CD14-positive monocyte (primary cell): ENCODE measurements at regions not wholly inside any gene's neighbourhood (a gene's known extent, or its start where the extent isn't known, plus 50 kb on each side); places are given as distances from the start of the nearest gene placed in this dataset.

ENCODE experiments used
- DNase-seq, 3 donors: peaks; one replicate each; pipeline ENCODE4 v3.0.0-alpha.2; 2011 to 2022
- H2AFZ ChIP-seq: 2 replicates; pipeline ENCODE4 v1.6.0; 2012; ENCODE audit warnings: mild to moderate bottlenecking, low read depth, low read length, inconsistent platforms; ENCODE audit not compliant: insufficient read depth, poor library complexity, severe bottlenecking
- H3K27ac ChIP-seq, 2 donors: 1 replicate in 1 of 2; 2 replicates in 1 of 2; pipeline ENCODE4 v1.5.1; 2012 to 2013; ENCODE audit warnings: low read length in 2 of 2, control low read depth in 1 of 2, inconsistent platforms in 1 of 2, low read depth in 1 of 2, mild to moderate bottlenecking in 1 of 2
- H3K27me3 ChIP-seq, 2 donors: one replicate each; pipeline versions ENCODE4 v1.6.0 to v1.6.1; 2011 to 2013; ENCODE audit warnings: low read length in 2 of 2; ENCODE audit not compliant: control insufficient read depth in 2 of 2, insufficient read depth in 2 of 2
- H3K36me3 ChIP-seq, 2 donors: replicated peaks in 1 of 2; 1 replicate in 1 of 2; 2 replicates in 1 of 2; pipeline versions ENCODE4 v1.5.1 to v1.6.1; 2012 to 2013; ENCODE audit warnings: low read length in 2 of 2, control low read depth in 1 of 2, inconsistent platforms in 1 of 2, mild to moderate bottlenecking in 1 of 2; ENCODE audit not compliant: insufficient read depth in 2 of 2, control insufficient read depth in 1 of 2
- H3K4me1 ChIP-seq, 2 donors: 1 replicate in 1 of 2; 2 replicates in 1 of 2; pipeline versions ENCODE4 v1.5.1 to v1.6.1; 2012 to 2013; ENCODE audit warnings: low read length in 2 of 2, control low read depth in 1 of 2, inconsistent platforms in 1 of 2, mild to moderate bottlenecking in 1 of 2, moderate library complexity in 1 of 2; ENCODE audit not compliant: insufficient read depth in 2 of 2, control insufficient read depth in 1 of 2
- H3K4me2 ChIP-seq: replicated peaks from 2 replicates; pipeline ENCODE3; 2012; ENCODE audit warnings: low read length, moderate library complexity, mild to moderate bottlenecking; ENCODE audit not compliant: poor library complexity, severe bottlenecking; ENCODE audit errors: extremely low read depth
- H3K4me3 ChIP-seq, 3 experiments: fragments of 200-600 bp in 1 of 3; sonication (generic) in 1 of 3; replicated peaks in 1 of 3; 1 replicate in 2 of 3; 2 replicates in 1 of 3; pipeline ENCODE4 v1.5.1; 2011 to 2013; ENCODE audit warnings: low read length in 3 of 3, mild to moderate bottlenecking in 3 of 3, control low read depth in 2 of 3, low read depth in 2 of 3, inconsistent platforms in 1 of 3, moderate library complexity in 1 of 3
- H3K79me2 ChIP-seq: 2 replicates; pipeline ENCODE4 v1.6.0; 2012; ENCODE audit warnings: mild to moderate bottlenecking, control low read depth, inconsistent platforms, low read length, moderate library complexity; ENCODE audit not compliant: insufficient read depth
- H3K9ac ChIP-seq: 2 replicates; pipeline ENCODE4 v1.6.0; 2017; ENCODE audit warnings: low read length, mild to moderate bottlenecking; ENCODE audit not compliant: insufficient read depth, poor library complexity, severe bottlenecking
- H3K9me3 ChIP-seq, 2 donors: replicated peaks in 1 of 2; 1 replicate in 1 of 2; 2 replicates in 1 of 2; pipeline versions ENCODE4 v1.5.1 to v1.6.1; 2012 to 2013; ENCODE audit warnings: low read length in 2 of 2, control low read depth in 1 of 2; ENCODE audit not compliant: control insufficient read depth in 1 of 2, insufficient read depth in 1 of 2
- H4K20me1 ChIP-seq: 2 replicates; pipeline ENCODE4 v1.6.0; 2012; ENCODE audit warnings: mild to moderate bottlenecking, low read length, control low read depth, moderate library complexity; ENCODE audit not compliant: insufficient read depth
- H3K27ac Mint-ChIP-seq, 7 donors: one replicate each; pipeline ENCODE4 v1.8.0; 2020; ENCODE audit warnings: mild to moderate bottlenecking in 7 of 7, mixed read lengths in 7 of 7, moderate library complexity in 6 of 7, inconsistent platforms in 2 of 7
- H3K27me3 Mint-ChIP-seq, 3 donors: one replicate each; pipeline ENCODE4 v1.8.0; 2021 to 2022; ENCODE audit warnings: low read depth in 3 of 3, mild to moderate bottlenecking in 3 of 3, mixed read lengths in 3 of 3, moderate library complexity in 3 of 3, inconsistent platforms in 1 of 3
- H3K36me3 Mint-ChIP-seq, 2 donors: one replicate each; pipeline ENCODE4 v1.8.0; 2020; ENCODE audit warnings: mixed read lengths in 2 of 2, inconsistent platforms in 1 of 2, mild to moderate bottlenecking in 1 of 2
- H3K4me1 Mint-ChIP-seq: one replicate; pipeline ENCODE4 v1.8.0; 2020; ENCODE audit warnings: mild to moderate bottlenecking, mixed read lengths
- H3K4me3 Mint-ChIP-seq, 2 donors: one replicate each; pipeline ENCODE4 v1.8.0; 2020; ENCODE audit warnings: mild to moderate bottlenecking in 2 of 2, mixed read lengths in 2 of 2, moderate library complexity in 1 of 2
- H3K9me3 Mint-ChIP-seq, 7 donors: one replicate each; pipeline ENCODE4 v1.8.0; 2020 to 2022; ENCODE audit warnings: mixed read lengths in 7 of 7, mild to moderate bottlenecking in 6 of 7, moderate library complexity in 6 of 7, inconsistent platforms in 2 of 7
- CTCF ChIP-seq: fragments of 200-600 bp; IDR thresholded peaks from one replicate; pipeline ENCODE4 v1.8.0; 2022; ENCODE audit warnings: antibody characterized with exemption, mild to moderate bottlenecking
- WGBS: methylation state at CpG from one replicate; pipeline ENCODE4 v1.1.5; 2013; ENCODE audit warnings: missing lambda C conversion rate; ENCODE audit not compliant: insufficient coverage; 5-methylcytosine and 5-hydroxymethylcytosine counted together
- intact Hi-C, 2 donors: fragments of 100-400 bp; cut with micrococcal nuclease; formaldehyde crosslinking; loops; one replicate each; pipeline versions ENCODE4 v1.15.0 to v1.15.1; 2023

- DNase-seq, result no peak
- TF ChIP-seq CTCF, result no peak
- no peak overlapping the region for H3K27ac ChIP-seq
- no peak overlapping the region for H3K4me3 ChIP-seq
- no peaks in the 10 kb centered on the region for H3K9me3 ChIP-seq
- H3K4me2 ChIP-seq, result no peak overlapping the region
- H2AFZ ChIP-seq, result no peak overlapping the region
- no peak overlapping the region for H3K27ac Mint-ChIP-seq
- no peaks in the 10 kb centered on the region for H3K36me3 Mint-ChIP-seq
- H3K4me1 Mint-ChIP-seq, result no peaks in the 10 kb centered on the region
- no peaks in the 10 kb centered on the region for H4K20me1 ChIP-seq
- no peak overlapping the region for H3K9ac ChIP-seq
- peaks cover 2 to 7% (median 3%) of the 10 kb centered on the region in 3 donors for H3K27me3 Mint-ChIP-seq
- no peaks in the 10 kb centered on the region for H3K36me3 ChIP-seq
- no peaks in the 10 kb centered on the region for H3K27me3 ChIP-seq
- no peaks in the 10 kb centered on the region for H3K79me2 ChIP-seq
- no peak overlapping the region for H3K4me3 Mint-ChIP-seq
- intact Hi-C loops, result no loop called here
- no CpG with 5 or more reads among the region's 1 CpG for WGBS
- no peaks in the 10 kb centered on the region for H3K9me3 Mint-ChIP-seq
- H3K4me1 ChIP-seq, result no peaks in the 10 kb centered on the region
These were observed 103.8 kb upstream of the HPF1 start for GRCh38 chr4:169861593-169861992.

- Mint-ChIP-seq H3K4me3 (no peak overlapping the region), H3K27me3 (peaks cover 2 to 7% (median 3%) of the 10 kb centered on the region in 3 donors), H3K9me3 (peaks cover 0 to 2% (median 0%) of the 10 kb centered on the region in 7 donors), H3K4me1 (no peaks in the 10 kb centered on the region), H3K27ac (no peak overlapping the region), H3K36me3 (no peaks in the 10 kb centered on the region)
- H3K27ac ChIP-seq, result no peak overlapping the region
- H4K20me1 ChIP-seq, result no peaks in the 10 kb centered on the region
- 97% methylated on average over 8 of the region's 14 CpGs for WGBS
- no peaks in the 10 kb centered on the region for H3K36me3 ChIP-seq
- H3K27me3 ChIP-seq, result no peaks in the 10 kb centered on the region
- intact Hi-C loops, result no loop called here
- no peak overlapping the region for H3K4me2 ChIP-seq
- H3K9me3 ChIP-seq, result no peaks in the 10 kb centered on the region
- no peak overlapping the region for H3K9ac ChIP-seq
- DNase-seq, result no peak
- H3K4me1 ChIP-seq, result no peaks in the 10 kb centered on the region
- H3K79me2 ChIP-seq, result no peaks in the 10 kb centered on the region
- H2AFZ ChIP-seq, result no peak overlapping the region
- H3K4me3 ChIP-seq, result no peak overlapping the region
- no peak for TF ChIP-seq CTCF
These were observed 101.8 kb upstream of the HPF1 start for GRCh38 chr4:169859366-169860216.
